ENCODE measurements at regions not wholly inside any gene's neighbourhood (a gene's known extent, or its start where the extent isn't known, plus 50 kb on each side); places are given as distances from the start of the nearest gene placed in this dataset.

GRCh38 chr2:142236181-142236580 is 105.4 kb upstream of the LRP1B start:
- Histone ChIP-seq H3K27ac (ENCODE audit: insufficient read depth, low read depth, low read length) (no peak overlapping the region), H3K4me1 (ENCODE audit: control insufficient read depth, extremely low read depth, insufficient read depth, low read length) (no peaks in the 10 kb centered on the region), H3K9me1 (replicated peaks; ENCODE audit: control insufficient read depth, extremely low read depth, insufficient read depth, low read length) (no peaks in the 10 kb centered on the region), H3K36me3 (ENCODE audit: control insufficient read depth in 2 of 2, extremely low read depth in 1 of 2, insufficient read depth in 2 of 2, low read length in 2 of 2) (no peaks in the 10 kb centered on the region), H2AFZ (ENCODE audit: low read depth, low read length) (no peak overlapping the region), H3K79me2 (ENCODE audit: control insufficient read depth, insufficient read depth, low read length) (no peaks in the 10 kb centered on the region), H3K9me3 (replicated peaks; ENCODE audit: control insufficient read depth, insufficient read depth, low read length) (no peaks in the 10 kb centered on the region), H4K20me1 (replicated peaks; ENCODE audit: control insufficient read depth, extremely low read depth, insufficient read depth, low read length) (no peaks in the 10 kb centered on the region), H3K27me3 (ENCODE audit: control insufficient read depth in 2 of 2, insufficient read depth in 2 of 2, low read length in 2 of 2) (no peaks in the 10 kb centered on the region), H3K4me3 (replicated peaks in 1 of 3; ENCODE audit: insufficient read depth in 1 of 3, low read depth in 1 of 3, low read length in 3 of 3) (no peak overlapping the region), H3K9ac (replicated peaks; ENCODE audit: extremely low read depth, insufficient read depth, low read length) (no peak overlapping the region), H3K4me2 (ENCODE audit: insufficient read depth, low read length) (no peak overlapping the region)
- BruUV-seq (replicated peaks): no TSS peak
- FAIRE-seq (no peak), DNase-seq (ENCODE audit: low read depth, low spot score) (no peak)
- dilution Hi-C loops (cut with MboI; ENCODE audit: extremely low pct_ligation_motif_present, low sequenced_read_pairs) (no loop called here), intact Hi-C loops (cut with micrococcal nuclease) (no loop called here)
- no peak for TF ChIP-seq MYC (IDR thresholded peaks at IDR 0.05; ENCODE audit: low read depth, low read length)
- no peak for TF ChIP-seq MAX (IDR thresholded peaks at IDR 0.05; ENCODE audit: insufficient read depth, insufficient read length)
- no peak for TF ChIP-seq FOS (IDR thresholded peaks at IDR 0.05; ENCODE audit: borderline replicate concordance, insufficient read depth, low read length)
- no peak for TF ChIP-seq GATA2 (IDR thresholded peaks at IDR 0.05; ENCODE audit: insufficient read depth, insufficient read length, low read depth, low read length)
- no peak for TF ChIP-seq POLR2A (IDR thresholded peaks at IDR 0.05; ENCODE audit: low read depth, low read length)
- no peak for TF ChIP-seq JUN (IDR thresholded peaks at IDR 0.05; ENCODE audit: borderline replicate concordance, insufficient read depth, insufficient read length, low read depth)
- TF ChIP-seq EZH2 (IDR thresholded peaks at IDR 0.05; ENCODE audit: borderline replicate concordance, low read depth, low read length, severe bottlenecking): no peak
- POLR2A ChIA-PET: no interaction called here
- CTCF ChIA-PET: no interaction called here

- Histone ChIP-seq H3K4me2 (ENCODE audit: insufficient read depth, low read length) (no peak overlapping the region), H3K27me3 (ENCODE audit: control insufficient read depth in 2 of 2, insufficient read depth in 2 of 2, low read length in 2 of 2) (no peaks in the 10 kb centered on the region), H3K27ac (ENCODE audit: insufficient read depth, low read depth, low read length) (no peak overlapping the region), H3K36me3 (ENCODE audit: control insufficient read depth in 2 of 2, extremely low read depth in 1 of 2, insufficient read depth in 2 of 2, low read length in 2 of 2) (no peaks in the 10 kb centered on the region), H3K9me3 (replicated peaks; ENCODE audit: control insufficient read depth, insufficient read depth, low read length) (no peaks in the 10 kb centered on the region), H3K9me1 (replicated peaks; ENCODE audit: control insufficient read depth, extremely low read depth, insufficient read depth, low read length) (no peaks in the 10 kb centered on the region), H3K79me2 (ENCODE audit: control insufficient read depth, insufficient read depth, low read length) (no peaks in the 10 kb centered on the region), H3K9ac (replicated peaks; ENCODE audit: extremely low read depth, insufficient read depth, low read length) (no peak overlapping the region), H4K20me1 (replicated peaks; ENCODE audit: control insufficient read depth, extremely low read depth, insufficient read depth, low read length) (no peaks in the 10 kb centered on the region), H3K4me1 (ENCODE audit: control insufficient read depth, extremely low read depth, insufficient read depth, low read length) (no peaks in the 10 kb centered on the region), H2AFZ (ENCODE audit: low read depth, low read length) (no peak overlapping the region), H3K4me3 (replicated peaks in 1 of 3; ENCODE audit: insufficient read depth in 1 of 3, low read depth in 1 of 3, low read length in 3 of 3) (no peak overlapping the region)
- DNase-seq (ENCODE audit: low read depth, low spot score) (no peak), FAIRE-seq (no peak)
- ChIA-PET CTCF (interaction anchor here (1.1 kb wide), 1 partner anchor 60 kb away, joined by 3 read pairs; no protein-coding TSS in a partner anchor), POLR2A (no interaction called here)
- dilution Hi-C loops (cut with MboI; ENCODE audit: extremely low pct_ligation_motif_present, low sequenced_read_pairs) (no loop called here), intact Hi-C loops (cut with micrococcal nuclease) (no loop called here)
- BruUV-seq (replicated peaks): no TSS peak
- TF ChIP-seq JUN (IDR thresholded peaks at IDR 0.05; ENCODE audit: borderline replicate concordance, insufficient read depth, insufficient read length, low read depth): no peak
- TF ChIP-seq GATA2 (IDR thresholded peaks at IDR 0.05; ENCODE audit: insufficient read depth, insufficient read length, low read depth, low read length): no peak
- TF ChIP-seq EZH2 (IDR thresholded peaks at IDR 0.05; ENCODE audit: borderline replicate concordance, low read depth, low read length, severe bottlenecking): no peak
- no peak for TF ChIP-seq POLR2AphosphoS5 (IDR thresholded peaks at IDR 0.05; ENCODE audit: insufficient read depth, low read depth, low read length)
- no peak for TF ChIP-seq POLR2A (IDR thresholded peaks at IDR 0.05; ENCODE audit: low read depth, low read length)
- no peak for TF ChIP-seq CTCF (IDR thresholded peaks at IDR 0.05; ENCODE audit: extremely low read depth in 1 of 2, insufficient read depth in 1 of 2, low read depth in 1 of 2, low read length in 2 of 2)
- no peak for TF ChIP-seq MAX (IDR thresholded peaks at IDR 0.05; ENCODE audit: insufficient read depth, insufficient read length)
- no peak for TF ChIP-seq FOS (IDR thresholded peaks at IDR 0.05; ENCODE audit: borderline replicate concordance, insufficient read depth, low read length)
- TF ChIP-seq MYC (IDR thresholded peaks at IDR 0.05; ENCODE audit: low read depth, low read length): no peak
These were observed 103.9 kb upstream of the LRP1B start for GRCh38 chr2:142234741-142235140.

All from endothelial cell of umbilical vein (primary cell).